ENCODE measurements at regions not wholly inside any gene's neighbourhood (a gene's known extent, or its start where the extent isn't known, plus 50 kb on each side); places are given as distances from the start of the nearest gene placed in this dataset.

GRCh38 chr2:166637051-166637450 is 143.0 kb upstream of the SCN7A start:
- TF ChIP-seq CTCF (IDR thresholded peaks at IDR 0.05; ENCODE audit: low read depth, low read length) = no peak
- DNase-seq (ENCODE audit: extremely low read depth, low read depth) = no peak

- no peak for TF ChIP-seq CTCF (IDR thresholded peaks at IDR 0.05; ENCODE audit: low read depth, low read length)
- no peak for DNase-seq (ENCODE audit: extremely low read depth, low read depth)
These were observed 140.7 kb upstream of the SCN7A start for GRCh38 chr2:166634706-166635105.

GRCh38 chr2:166632616-166633015 is 138.6 kb upstream of the SCN7A start:
- TF ChIP-seq CTCF (IDR thresholded peaks at IDR 0.05; ENCODE audit: low read depth, low read length) = no peak
- DNase-seq (ENCODE audit: extremely low read depth, low read depth) = peak; percentile 28

- TF ChIP-seq CTCF (IDR thresholded peaks at IDR 0.05; ENCODE audit: low read depth, low read length) = no peak
- DNase-seq (ENCODE audit: extremely low read depth, low read depth) = no peak
These were observed 134.6 kb upstream of the SCN7A start for GRCh38 chr2:166628478-166629136.

GRCh38 chr2:166627893-166628292 is 133.8 kb upstream of the SCN7A start:
- DNase-seq (ENCODE audit: extremely low read depth, low read depth) = no peak
- TF ChIP-seq CTCF (IDR thresholded peaks at IDR 0.05; ENCODE audit: low read depth, low read length) = no peak

GRCh38 chr2:166625670-166626069 is 131.6 kb upstream of the SCN7A start:
- TF ChIP-seq CTCF (IDR thresholded peaks at IDR 0.05; ENCODE audit: low read depth, low read length) = no peak
- no peak for DNase-seq (ENCODE audit: extremely low read depth, low read depth)

GRCh38 chr2:166614503-166614902 is 120.5 kb upstream of the SCN7A start:
- no peak for DNase-seq (ENCODE audit: extremely low read depth, low read depth)
- no peak for TF ChIP-seq CTCF (IDR thresholded peaks at IDR 0.05; ENCODE audit: low read depth, low read length)

All from AG09319 (cell line).